ENCODE measurements at regions not wholly inside any gene's neighbourhood (a gene's known extent, or its start where the extent isn't known, plus 50 kb on each side); places are given as distances from the start of the nearest gene placed in this dataset.
"Not testable (repeated sequence)": the region's sequence is repeated elsewhere in the genome, so short reads cannot be mapped to it uniquely, and the experiment has no call there.

DNA sequence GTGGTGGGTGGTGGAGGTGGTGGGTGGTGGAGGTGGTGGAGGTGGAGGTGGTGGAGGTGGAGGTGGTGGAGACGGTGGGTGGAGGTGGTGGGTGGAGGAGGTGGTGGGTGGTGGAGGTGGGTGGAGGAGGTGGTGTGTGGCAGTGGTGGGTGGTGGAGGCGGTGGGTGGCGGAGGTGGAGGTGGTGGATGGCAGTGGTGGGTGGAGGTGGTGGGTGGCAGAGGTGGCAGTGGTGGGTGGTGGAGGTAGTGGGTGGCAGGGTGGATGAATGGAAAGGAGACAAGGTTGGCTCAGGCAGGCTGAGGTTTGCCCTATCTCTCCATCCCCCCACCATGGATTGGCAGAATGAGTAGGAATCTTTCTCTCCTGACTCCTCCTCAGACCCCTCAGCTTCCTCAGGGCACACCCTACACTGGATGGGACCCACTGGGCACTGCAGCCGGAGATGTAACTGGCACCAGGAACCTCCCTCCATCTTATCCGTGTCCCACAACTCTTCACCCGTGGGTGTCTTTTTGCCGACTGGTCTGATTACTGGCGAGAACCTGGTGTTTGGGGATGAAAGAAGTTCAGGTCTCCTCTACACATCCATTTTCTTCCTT lies 166.3 kb downstream of the C9orf50 start:
- in situ Hi-C loops (cut with HindIII; ENCODE audit: low pct_unique_long_range_greater_than_20kb, low sequenced_read_pairs) = no loop called here
- no peak for DNase-seq (ENCODE audit: low read depth)

DNA sequence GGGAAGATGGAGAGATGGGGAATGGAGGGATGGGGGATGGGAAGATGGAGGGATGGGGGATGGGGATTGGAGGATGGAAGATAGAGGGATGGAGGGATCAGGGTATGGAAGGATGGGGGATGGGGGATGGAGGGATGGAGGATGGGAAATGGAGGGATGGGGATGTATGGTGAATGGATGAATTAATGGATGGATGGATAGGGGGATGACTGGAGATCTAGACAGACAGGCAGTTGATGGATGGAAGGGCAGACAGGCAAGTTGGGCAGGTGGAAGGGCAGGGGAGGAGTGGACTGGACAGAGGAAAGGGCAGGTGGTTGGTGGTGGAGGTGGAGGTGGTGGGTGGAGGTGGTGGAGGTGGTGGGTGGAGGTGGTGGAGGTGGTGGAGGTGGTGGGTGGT lies 167.2 kb downstream of the C9orf50 start:
- no peak for DNase-seq (ENCODE audit: low read depth)
- in situ Hi-C loops (cut with HindIII; ENCODE audit: low pct_unique_long_range_greater_than_20kb, low sequenced_read_pairs) = no loop called here

DNA sequence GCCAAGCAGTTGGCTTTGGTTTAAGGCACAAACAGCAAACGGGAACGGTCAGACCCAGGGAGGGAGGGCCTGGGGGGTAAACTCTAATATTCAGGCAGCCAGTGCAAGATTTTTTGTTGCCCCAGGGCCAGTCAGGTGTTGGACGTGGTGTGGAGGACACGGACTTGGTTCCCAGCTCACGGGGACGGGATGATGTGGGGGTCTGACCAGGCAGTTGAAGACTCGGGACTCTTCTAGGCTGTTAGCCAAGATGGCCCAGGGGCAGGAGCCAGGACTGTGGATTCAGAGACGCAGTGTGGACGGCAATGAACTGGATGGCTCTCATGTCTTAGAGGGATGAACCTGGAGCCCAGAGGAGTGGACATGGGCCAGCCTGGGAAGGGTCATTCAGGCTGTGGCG lies 169.2 kb downstream of the C9orf50 start:
- in situ Hi-C loops (cut with HindIII; ENCODE audit: low pct_unique_long_range_greater_than_20kb, low sequenced_read_pairs) = no loop called here
- DNase-seq (ENCODE audit: low read depth) = no peak

DNA sequence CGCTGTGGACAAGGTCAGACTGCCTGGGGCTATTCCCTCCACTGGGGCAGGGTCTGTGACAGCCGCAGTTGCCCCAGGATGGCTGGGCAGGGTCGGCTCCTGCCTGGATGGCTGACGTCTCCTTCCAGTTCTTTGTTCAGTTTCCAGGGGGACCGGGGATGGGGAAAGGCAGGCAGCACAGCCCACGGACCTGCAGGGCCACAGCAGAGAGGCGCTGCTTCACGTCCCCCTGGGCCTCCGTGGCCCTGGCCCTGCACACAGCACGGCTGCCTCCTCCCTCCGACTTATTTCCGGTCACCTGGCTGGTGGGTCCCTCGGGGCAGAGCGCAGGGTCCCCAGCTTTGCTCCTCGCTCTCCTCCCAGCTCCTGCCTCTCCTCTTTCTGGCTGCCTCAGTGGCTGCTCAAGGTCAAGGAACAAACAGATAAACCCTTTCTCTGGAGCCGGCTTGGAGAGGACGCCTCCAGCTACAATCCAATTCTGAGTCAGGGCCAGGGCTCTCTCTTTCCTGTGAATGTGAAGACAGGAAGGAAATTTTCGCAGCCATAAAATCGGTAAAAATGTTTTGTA lies 169.7 kb downstream of the C9orf50 start:
- in situ Hi-C loops (cut with HindIII; ENCODE audit: low pct_unique_long_range_greater_than_20kb, low sequenced_read_pairs) = no loop called here
- DNase-seq (ENCODE audit: low read depth) = no peak

DNA sequence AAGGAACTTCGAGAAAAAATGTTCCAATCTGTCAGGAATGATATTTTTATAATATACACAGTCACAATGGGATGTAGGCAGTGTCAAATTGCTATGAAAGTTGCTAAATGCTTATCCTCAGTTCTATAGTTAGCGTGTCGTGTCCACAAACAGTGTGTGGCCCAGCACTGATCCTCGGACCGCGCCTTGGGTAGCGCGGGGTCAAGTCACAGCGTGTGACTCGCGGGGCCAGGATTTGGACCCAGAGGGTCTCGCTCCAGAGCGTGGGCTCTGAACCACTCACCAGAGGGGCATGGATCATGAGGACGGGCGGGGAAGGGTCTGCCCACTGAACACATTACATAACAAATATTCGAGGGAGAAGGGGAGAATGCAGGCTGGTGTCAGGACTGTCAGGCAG lies 171.8 kb downstream of the C9orf50 start:
- no peak for DNase-seq (ENCODE audit: low read depth)
- in situ Hi-C loops (cut with HindIII; ENCODE audit: low pct_unique_long_range_greater_than_20kb, low sequenced_read_pairs) = no loop called here

DNA sequence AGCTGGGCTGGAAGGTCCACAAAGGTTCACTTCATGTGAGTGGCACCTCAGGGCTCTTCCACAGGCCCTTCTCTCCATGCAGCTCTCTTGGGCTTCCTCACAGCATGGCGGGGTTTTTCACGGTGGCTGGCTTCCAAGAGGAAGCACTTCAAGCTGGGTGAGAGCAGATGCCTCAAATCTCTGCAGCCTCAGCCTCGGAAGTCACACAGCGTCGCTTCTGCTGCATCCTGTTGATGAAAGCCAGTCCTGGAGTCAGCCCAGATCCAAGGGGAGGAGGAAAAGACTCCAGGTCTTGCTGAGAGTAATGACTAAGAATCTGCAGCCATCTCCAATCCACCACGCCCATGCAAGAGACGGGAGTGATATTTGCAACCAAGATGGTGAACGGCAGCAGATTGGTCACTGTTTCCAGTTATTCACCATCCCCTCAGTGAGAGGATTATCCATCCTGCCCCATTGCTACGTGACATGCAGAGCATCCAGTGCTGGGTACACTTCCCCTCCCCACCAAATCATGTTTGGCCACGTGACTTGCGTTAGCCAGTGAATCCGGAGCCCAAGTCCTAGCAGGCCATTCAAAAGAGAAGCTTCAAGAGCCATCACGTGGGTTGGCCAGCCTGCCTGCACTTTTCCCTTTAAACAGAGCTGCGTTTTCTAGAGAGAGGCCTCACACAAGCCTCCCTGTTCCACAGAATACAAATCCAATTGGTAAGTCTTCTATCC lies 173.9 kb downstream of the C9orf50 start:
- in situ Hi-C loops (cut with HindIII; ENCODE audit: low pct_unique_long_range_greater_than_20kb, low sequenced_read_pairs) = no loop called here
- DNase-seq (ENCODE audit: low read depth) = no peak

DNA sequence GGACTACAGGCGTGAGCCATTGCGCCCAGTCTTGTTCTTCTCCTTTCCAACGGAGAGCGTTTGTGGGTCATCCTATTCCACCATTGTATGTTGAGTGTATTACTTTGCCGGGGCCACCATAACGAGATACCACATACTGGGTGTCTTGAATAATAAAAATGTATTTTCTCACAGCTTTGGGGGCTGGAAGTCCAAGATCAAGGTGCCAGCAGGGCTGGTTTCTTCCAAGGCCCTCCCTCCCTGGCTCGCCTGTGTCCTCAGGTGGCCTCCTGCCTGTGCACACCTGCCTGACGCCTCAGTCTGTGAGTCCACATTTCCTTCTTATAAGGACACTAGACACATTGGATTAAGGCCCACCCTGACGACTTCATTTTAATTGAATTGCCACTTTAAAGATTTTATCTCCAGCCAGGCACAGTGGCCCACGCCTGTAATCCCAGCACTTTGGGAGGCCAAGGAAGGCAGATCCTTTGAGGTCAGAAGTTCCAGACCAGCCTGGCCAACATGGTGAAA lies 175.1 kb downstream of the C9orf50 start:
- in situ Hi-C loops (cut with HindIII; ENCODE audit: low pct_unique_long_range_greater_than_20kb, low sequenced_read_pairs) = no loop called here

DNA sequence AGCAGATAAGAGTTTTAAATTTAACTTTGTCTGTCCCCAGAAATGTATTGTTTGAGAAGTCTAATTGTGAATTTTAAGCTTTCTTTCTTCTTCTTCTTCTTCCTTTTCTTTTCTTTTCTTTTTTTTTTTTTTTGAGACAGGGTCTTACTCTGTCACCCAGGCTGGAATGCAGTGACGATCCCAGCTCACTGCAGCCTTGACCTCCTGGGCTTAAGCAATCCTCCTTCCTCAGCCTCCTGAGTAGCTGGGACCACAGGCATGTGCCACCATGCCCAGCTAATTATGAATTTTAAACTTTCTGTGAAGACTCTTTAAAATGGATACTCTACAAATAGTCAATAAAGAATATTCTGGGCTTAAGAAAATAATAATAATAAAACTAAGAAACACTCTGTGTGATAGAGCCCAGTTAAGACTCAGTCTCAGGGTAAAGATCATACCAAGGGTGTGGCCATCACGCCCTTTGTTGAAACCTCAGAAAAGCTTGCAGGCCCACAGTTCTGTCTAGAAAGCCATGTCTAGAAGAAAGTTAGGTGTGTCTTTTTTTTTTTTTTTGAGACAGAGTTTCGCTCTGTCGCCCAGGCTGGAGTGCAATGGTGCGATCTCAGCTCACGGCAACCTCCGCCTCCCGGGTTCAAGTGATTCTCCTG lies 177.3 kb downstream of the C9orf50 start:
- in situ Hi-C loops (cut with HindIII; ENCODE audit: low pct_unique_long_range_greater_than_20kb, low sequenced_read_pairs); DNase-seq (ENCODE audit: low read depth): not testable (repeated sequence)

More for the DNA sequence above, 175.1 kb downstream of the C9orf50 start:
- no peak for DNase-seq (ENCODE audit: low read depth)

DNA sequence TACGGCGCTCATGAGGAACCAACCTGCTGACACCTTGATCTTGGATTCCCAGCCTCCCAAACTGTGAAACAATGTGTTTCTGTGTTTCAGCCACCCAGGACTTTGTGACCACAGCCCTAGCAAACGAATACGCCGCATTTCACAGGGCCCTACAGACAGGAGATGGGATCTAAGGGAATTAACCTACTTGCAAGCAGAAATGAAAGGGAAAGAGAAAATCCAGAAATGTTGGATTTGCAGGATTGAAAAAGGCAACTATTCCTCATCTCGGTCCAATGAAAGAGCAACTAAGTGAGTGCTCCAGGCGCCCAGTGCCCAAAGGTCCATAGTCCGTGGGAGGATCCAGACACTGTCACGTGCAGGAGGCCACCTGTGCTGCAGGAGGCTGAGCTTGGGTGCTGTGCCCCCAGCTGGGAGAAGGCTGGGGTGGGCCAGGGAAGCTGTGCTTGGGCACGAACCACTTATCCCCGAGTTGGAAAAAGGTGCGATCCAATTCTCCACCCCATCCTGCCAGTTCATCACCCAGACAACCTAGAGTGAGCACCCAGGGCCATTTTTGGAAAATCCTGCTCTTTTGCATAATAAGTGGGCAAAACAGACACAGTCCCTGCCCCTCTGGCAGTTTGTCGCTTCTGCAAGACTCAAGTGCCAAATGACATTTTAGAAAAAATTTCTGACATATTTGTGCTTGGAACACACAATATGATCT lies 177.9 kb downstream of the C9orf50 start:
- in situ Hi-C loops (cut with HindIII; ENCODE audit: low pct_unique_long_range_greater_than_20kb, low sequenced_read_pairs) = no loop called here
- DNase-seq (ENCODE audit: low read depth) = no peak

DNA sequence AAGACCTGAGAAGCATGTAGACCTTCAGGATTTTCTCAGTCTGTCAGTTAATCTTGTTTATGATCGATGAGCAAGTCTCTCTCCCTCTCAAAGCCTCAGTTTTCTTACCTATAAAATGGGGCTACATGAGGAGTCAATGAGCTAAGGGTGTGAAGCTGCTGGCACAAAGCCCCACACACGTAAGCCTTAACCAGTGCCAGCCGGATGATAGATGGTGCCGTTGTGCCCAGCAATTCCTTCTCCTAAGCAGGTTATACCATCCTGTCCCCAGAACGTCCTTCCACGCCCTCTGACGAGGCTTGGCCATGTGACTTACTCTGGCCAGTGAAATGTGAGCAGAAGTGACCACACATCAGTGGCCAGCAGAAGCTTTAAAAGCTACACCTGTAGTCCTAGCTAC lies 179.0 kb downstream of the C9orf50 start:
- in situ Hi-C loops (cut with HindIII; ENCODE audit: low pct_unique_long_range_greater_than_20kb, low sequenced_read_pairs) = no loop called here

DNA sequence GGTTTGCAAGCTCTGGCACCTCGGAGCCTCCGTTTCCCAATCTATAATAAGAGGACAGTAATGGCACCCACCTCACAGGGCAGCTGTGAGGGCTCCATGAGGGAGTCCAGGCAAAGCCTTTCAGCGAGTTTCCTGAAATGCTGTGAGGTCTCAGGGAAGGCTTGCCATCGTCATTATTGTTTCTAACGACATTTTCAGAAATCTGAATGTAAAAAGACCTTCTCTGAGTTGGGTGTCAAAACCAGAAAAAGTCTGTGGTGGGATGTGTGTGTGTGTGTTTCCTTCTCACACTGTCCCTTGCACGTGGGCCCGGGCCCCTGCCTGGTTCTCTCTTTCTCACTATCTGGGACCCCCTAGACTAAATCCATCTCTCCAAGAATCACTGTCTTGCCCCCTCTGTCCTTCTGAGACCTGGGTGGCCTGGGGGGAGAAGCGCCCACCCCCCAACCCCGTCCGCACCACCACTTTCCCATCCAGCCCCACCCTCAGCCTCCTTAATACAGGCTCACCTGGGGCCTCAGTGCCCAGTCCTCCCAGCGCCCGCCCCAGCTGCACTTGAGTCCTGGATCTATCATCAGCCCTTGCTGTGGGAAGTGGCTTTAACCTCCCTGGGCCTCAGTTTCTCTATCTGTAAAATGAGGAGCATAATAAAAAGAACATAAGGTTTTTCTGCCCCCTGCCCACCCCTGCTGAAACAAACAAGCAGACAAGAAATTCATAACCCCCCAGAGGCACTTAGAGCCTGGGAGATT lies 180.3 kb downstream of the C9orf50 start:
- in situ Hi-C loops (cut with HindIII; ENCODE audit: low pct_unique_long_range_greater_than_20kb, low sequenced_read_pairs) = no loop called here
- DNase-seq (ENCODE audit: low read depth) = no peak

More for the DNA sequence above, 179.0 kb downstream of the C9orf50 start:
- no peak for DNase-seq (ENCODE audit: low read depth)

DNA sequence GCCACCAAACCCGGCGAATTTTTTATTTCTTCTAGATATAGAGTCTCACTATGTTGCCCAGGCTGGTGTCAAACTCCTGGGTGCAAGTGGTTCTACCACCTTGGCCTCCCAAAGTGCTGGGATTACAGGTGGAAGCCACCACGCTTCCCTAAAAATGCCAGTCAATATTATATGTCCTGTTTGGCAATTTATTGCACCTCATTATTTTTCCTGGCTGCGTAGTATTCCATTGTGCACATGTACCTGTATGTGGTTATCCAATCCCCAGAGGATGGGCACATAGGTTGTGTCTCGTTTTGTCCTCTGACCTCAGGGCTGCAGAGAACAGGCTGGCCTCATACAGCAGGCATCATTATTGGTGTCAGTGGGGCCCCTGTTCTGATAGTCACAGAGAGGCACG lies 181.7 kb downstream of the C9orf50 start:
- no peak for DNase-seq (ENCODE audit: low read depth)
- in situ Hi-C loops (cut with HindIII; ENCODE audit: low pct_unique_long_range_greater_than_20kb, low sequenced_read_pairs) = no loop called here

DNA sequence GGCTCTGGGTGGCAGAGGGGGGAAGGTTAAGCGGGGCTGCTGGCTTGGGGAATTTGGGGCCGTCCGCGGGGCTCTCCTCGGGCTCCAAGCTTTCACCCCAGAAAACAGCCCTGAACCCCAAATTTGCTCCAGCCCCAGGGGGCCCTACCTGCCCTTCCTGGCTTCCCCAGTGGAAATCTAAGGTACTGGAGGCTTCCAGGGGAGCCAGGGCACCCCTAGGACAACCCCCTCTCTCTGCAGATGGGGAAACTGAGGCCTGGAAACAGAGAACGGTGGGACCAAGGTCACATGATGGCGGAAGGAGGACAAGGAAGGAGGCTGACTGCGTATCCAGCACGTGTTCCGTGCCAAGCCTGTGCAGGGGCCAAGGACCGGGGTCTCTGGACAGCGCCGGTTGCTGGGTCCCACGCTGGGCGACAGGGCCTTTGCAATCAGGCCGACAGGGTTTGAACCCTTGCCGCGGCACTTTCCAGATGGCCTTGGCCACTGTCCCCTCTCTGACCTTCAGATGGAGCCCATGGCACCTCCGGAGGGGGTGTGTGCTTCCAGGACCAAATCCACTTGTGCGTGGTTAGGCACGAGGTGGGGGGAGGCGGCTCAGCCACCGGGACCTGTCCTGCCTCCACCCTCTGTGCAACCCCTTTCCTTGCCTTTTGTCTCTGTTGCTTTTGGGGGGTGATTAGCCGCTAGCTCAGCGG lies 183.1 kb downstream of the C9orf50 start:
- in situ Hi-C loops (cut with HindIII; ENCODE audit: low pct_unique_long_range_greater_than_20kb, low sequenced_read_pairs) = no loop called here
- DNase-seq (ENCODE audit: low read depth) = no peak

DNA sequence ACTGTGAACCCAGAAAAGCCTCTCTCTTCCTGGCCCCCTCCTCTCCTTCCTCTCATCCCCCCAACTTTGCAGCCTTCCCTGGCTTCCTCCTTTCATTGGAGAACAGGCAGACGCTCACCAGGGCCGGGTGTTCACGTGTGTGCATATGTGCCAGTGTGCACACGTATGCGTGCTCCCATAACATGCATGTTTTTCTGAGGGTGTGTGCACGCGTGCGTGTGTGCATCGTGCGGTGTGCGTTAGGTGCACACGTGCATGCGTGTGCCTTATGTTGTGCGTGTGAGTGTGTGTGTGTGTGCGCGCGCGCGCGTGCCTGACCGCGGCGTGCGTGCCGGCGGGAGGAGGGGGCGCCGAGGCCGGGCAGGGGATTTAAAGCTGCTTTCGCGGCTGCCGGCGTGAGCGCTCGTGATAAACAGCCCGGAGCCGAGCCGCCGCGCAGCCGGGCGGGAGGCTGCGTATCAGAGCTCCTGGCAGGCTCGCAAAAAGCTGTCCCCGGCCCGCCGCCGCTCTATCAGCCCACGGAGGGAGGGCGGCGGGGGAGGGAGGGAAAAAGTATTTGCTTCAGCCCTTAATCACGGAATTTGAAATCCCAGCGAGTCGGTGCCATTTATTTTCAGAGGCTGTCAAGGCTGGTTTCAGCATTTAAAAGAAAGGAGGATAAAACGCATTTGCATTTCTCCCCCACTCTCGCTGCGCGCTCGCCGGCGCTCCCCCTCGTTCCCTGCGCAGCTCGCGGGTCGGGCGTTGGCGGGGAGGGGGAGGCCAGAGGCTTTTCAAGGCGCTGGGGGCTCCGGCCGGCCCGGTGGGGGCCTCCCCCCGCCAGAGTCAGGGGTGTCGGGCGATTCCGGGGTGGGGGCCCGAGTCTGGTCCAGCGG lies 183.9 kb downstream of the C9orf50 start:
- no peak for DNase-seq (ENCODE audit: low read depth)
- in situ Hi-C loops (cut with HindIII; ENCODE audit: low pct_unique_long_range_greater_than_20kb, low sequenced_read_pairs) = no loop called here

DNA sequence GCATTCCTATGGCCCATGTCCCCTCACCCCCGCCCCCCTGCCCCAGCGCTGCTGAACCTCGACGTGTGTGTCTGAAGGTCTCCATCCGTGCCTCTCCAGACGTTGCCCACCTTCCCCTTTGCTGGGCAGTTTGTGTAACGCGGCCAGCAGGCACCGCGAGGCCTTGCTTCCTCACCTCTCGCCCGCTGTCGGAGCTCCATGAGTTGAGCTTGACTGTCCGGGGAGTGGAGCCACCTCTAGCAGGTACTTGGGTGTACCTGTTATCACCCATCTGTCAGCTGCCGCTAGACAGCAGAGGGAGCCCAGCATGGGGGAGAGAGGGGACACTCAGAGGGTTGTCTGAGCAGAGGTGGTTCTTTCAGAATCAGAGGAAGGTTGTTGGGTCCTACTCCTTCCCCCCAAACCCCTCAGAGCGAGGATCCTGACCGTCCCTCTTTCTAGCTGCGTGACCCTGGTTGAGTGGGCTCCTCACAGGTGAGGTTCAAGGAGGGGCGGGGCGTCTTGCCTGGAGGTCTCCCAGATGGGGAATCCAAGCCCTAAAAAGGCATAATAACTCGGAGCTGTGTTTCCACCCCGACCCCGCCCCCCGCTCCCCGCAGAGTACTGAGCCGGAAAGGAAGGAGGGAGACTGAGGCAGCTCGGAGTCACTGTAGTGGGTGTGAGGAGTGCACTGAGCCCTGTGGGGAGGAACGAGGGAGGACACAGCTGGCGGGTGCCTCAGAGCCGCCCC lies 184.7 kb downstream of the C9orf50 start:
- no peak for DNase-seq (ENCODE audit: low read depth)
- in situ Hi-C loops (cut with HindIII; ENCODE audit: low pct_unique_long_range_greater_than_20kb, low sequenced_read_pairs) = no loop called here

DNA sequence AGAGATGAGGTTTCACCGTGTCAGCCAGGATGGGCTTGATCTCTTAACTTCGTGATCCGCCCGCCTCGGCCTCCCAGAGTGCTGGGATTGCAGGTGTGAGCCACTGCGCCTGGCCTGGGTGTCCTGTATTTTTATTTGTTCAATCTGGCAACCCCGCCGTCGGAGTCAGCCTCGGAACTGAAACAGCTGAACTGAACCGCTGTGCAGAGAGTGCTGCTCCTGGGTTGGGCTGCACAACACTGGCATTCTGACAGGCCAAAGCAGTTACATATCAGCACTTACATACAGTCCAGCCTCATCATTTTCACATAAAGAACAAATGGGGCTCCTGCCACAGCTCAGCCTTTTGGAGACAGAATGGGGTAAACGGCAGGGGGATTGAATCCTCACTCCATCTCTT lies 185.6 kb downstream of the C9orf50 start:
- in situ Hi-C loops (cut with HindIII; ENCODE audit: low pct_unique_long_range_greater_than_20kb, low sequenced_read_pairs) = no loop called here
- DNase-seq (ENCODE audit: low read depth) = no peak

All from Caki2 (cell line).